ENCODE measurements at regions not wholly inside any gene's neighbourhood (a gene's known extent, or its start where the extent isn't known, plus 50 kb on each side); places are given as distances from the start of the nearest gene placed in this dataset.

- Histone ChIP-seq H3K27me3 (ENCODE audit: insufficient read depth, poor library complexity, severe bottlenecking) (no peaks in the 10 kb centered on the region), H3K27ac (replicated peaks) (no peak overlapping the region), H3K4me3 (replicated peaks; ENCODE audit: insufficient read depth, low read length) (no peak overlapping the region)
- no peak for DNase-seq (ENCODE audit: low read depth in 1 of 2, low spot score in 1 of 2)
- TF ChIP-seq, protein P1, sequence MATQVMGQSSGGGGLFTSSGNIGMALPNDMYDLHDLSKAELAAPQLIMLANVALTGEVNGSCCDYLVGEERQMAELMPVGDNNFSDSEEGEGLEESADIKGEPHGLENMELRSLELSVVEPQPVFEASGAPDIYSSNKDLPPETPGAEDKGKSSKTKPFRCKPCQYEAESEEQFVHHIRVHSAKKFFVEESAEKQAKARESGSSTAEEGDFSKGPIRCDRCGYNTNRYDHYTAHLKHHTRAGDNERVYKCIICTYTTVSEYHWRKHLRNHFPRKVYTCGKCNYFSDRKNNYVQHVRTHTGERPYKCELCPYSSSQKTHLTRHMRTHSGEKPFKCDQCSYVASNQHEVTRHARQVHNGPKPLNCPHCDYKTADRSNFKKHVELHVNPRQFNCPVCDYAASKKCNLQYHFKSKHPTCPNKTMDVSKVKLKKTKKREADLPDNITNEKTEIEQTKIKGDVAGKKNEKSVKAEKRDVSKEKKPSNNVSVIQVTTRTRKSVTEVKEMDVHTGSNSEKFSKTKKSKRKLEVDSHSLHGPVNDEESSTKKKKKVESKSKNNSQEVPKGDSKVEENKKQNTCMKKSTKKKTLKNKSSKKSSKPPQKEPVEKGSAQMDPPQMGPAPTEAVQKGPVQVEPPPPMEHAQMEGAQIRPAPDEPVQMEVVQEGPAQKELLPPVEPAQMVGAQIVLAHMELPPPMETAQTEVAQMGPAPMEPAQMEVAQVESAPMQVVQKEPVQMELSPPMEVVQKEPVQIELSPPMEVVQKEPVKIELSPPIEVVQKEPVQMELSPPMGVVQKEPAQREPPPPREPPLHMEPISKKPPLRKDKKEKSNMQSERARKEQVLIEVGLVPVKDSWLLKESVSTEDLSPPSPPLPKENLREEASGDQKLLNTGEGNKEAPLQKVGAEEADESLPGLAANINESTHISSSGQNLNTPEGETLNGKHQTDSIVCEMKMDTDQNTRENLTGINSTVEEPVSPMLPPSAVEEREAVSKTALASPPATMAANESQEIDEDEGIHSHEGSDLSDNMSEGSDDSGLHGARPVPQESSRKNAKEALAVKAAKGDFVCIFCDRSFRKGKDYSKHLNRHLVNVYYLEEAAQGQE (IDR thresholded peaks at IDR 0.05; ENCODE audit: insufficient replicate concordance, low read depth): no peak
- TF ChIP-seq GABPA (IDR thresholded peaks at IDR 0.05; ENCODE audit: low read depth) (no peak), POLR2AphosphoS5 (IDR thresholded peaks at IDR 0.05; ENCODE audit: low read depth) (no peak), SPI1 (IDR thresholded peaks at IDR 0.05; ENCODE audit: borderline replicate concordance, low read depth) (no peak)
- TF ChIP-seq, protein P2, sequence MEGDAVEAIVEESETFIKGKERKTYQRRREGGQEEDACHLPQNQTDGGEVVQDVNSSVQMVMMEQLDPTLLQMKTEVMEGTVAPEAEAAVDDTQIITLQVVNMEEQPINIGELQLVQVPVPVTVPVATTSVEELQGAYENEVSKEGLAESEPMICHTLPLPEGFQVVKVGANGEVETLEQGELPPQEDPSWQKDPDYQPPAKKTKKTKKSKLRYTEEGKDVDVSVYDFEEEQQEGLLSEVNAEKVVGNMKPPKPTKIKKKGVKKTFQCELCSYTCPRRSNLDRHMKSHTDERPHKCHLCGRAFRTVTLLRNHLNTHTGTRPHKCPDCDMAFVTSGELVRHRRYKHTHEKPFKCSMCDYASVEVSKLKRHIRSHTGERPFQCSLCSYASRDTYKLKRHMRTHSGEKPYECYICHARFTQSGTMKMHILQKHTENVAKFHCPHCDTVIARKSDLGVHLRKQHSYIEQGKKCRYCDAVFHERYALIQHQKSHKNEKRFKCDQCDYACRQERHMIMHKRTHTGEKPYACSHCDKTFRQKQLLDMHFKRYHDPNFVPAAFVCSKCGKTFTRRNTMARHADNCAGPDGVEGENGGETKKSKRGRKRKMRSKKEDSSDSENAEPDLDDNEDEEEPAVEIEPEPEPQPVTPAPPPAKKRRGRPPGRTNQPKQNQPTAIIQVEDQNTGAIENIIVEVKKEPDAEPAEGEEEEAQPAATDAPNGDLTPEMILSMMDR (IDR thresholded peaks at IDR 0.05; ENCODE audit: insufficient read depth, low read length): no peak
Observed at GRCh38 chr9:124198948-124199347, 58.8 kb upstream of the NEK6 start.

DNA sequence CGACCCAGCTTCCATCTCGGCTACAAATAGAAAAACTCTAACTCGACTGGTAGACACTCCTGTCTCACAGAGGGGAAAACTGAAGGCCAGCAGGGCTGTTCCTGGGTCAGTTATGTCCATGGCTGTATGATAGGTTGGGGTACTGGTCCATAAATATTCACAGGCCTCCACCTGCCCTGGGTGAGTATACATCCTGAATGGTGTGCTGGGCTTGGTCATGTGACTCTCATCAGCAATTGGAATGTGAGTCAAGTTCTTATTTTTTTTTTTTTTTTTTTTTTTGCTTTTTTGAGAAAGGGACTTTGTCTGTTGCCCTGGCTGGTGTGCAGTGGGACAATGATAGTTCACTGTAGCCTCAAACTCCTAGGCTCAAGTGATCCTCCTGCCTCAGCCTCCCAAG, 58.3 kb upstream of the NEK6 start:
- no peak for DNase-seq (ENCODE audit: low read depth in 1 of 2, low spot score in 1 of 2)
- no peak overlapping the region for H3K27ac ChIP-seq (replicated peaks)

GRCh38 chr9:124202447-124202971, 55.2 kb upstream of the NEK6 start:
- H3K27me3 ChIP-seq (ENCODE audit: insufficient read depth, poor library complexity, severe bottlenecking): no peaks in the 10 kb centered on the region
- peak; percentile 86 to 94 for DNase-seq (ENCODE audit: low read depth in 1 of 2, low spot score in 1 of 2)
- no peak overlapping the region for H3K4me3 ChIP-seq (replicated peaks; ENCODE audit: insufficient read depth, low read length)
- H3K27ac ChIP-seq (replicated peaks): peak overlapping the region; percentile 66
- TF ChIP-seq, protein P1 (IDR thresholded peaks at IDR 0.05; ENCODE audit: insufficient replicate concordance, low read depth): no peak
- TF ChIP-seq GABPA (IDR thresholded peaks at IDR 0.05; ENCODE audit: low read depth) (no peak), SPI1 (IDR thresholded peaks at IDR 0.05; ENCODE audit: borderline replicate concordance, low read depth) (peak; percentile 99), POLR2AphosphoS5 (IDR thresholded peaks at IDR 0.05; ENCODE audit: low read depth) (peak; percentile 59; the same call in 1 of the 2 replicates)
- TF ChIP-seq, protein P2 (IDR thresholded peaks at IDR 0.05; ENCODE audit: insufficient read depth, low read length): no peak

More for the DNA sequence above, 58.3 kb upstream of the NEK6 start:
- H3K27me3 ChIP-seq (ENCODE audit: insufficient read depth, poor library complexity, severe bottlenecking): no peaks in the 10 kb centered on the region
- no peak overlapping the region for H3K4me3 ChIP-seq (replicated peaks; ENCODE audit: insufficient read depth, low read length)
- TF ChIP-seq POLR2AphosphoS5 (IDR thresholded peaks at IDR 0.05; ENCODE audit: low read depth) (no peak), GABPA (IDR thresholded peaks at IDR 0.05; ENCODE audit: low read depth) (no peak), SPI1 (IDR thresholded peaks at IDR 0.05; ENCODE audit: borderline replicate concordance, low read depth) (no peak)
- TF ChIP-seq, protein P1 (IDR thresholded peaks at IDR 0.05; ENCODE audit: insufficient replicate concordance, low read depth): no peak
- TF ChIP-seq, protein P2 (IDR thresholded peaks at IDR 0.05; ENCODE audit: insufficient read depth, low read length): no peak
